ELF-1 (cell line): ENCODE measurements at regions not wholly inside any gene's neighbourhood (a gene's known extent, or its start where the extent isn't known, plus 50 kb on each side); places are given as distances from the start of the nearest gene placed in this dataset.
A peak's percentile ranks its signal among the peaks of the same experiment; 100 is the strongest.
"Not testable (repeated sequence)": the region's sequence is repeated elsewhere in the genome, so short reads cannot be mapped to it uniquely, and the experiment has no call there.

ENCODE experiments used
- DNase-seq: peaks from one replicate; pipeline ENCODE4 v3.0.0-alpha.2; 2016; ENCODE audit warnings: low read depth, low spot score

DNA sequence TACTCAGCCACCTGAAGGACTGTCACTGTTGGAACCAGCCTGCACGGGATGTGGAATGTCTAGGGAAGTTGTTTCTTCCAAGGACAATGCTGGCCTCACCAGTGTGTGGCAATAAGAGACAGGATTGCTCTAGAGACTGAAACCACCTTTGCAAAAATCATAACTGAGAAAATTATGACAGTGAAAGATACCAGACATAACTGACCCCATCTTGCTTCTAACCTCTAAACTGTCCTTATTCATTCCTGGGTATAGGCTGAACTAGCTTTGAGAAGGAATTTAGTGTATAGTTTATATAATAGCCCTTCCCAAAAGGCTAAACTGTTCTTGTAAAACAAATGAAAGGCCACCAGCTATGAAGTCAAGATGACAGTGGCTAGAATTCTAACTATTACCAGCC lies 83.6 kb downstream of the IER5 start:
- DNase-seq = no peak

GRCh38 chr1:181173761-181174447 lies 85.4 kb downstream of the IER5 start:
- DNase-seq = no peak

- DNase-seq = no peak
These were observed 86.4 kb downstream of the IER5 start for GRCh38 chr1:181174861-181175260.

DNA sequence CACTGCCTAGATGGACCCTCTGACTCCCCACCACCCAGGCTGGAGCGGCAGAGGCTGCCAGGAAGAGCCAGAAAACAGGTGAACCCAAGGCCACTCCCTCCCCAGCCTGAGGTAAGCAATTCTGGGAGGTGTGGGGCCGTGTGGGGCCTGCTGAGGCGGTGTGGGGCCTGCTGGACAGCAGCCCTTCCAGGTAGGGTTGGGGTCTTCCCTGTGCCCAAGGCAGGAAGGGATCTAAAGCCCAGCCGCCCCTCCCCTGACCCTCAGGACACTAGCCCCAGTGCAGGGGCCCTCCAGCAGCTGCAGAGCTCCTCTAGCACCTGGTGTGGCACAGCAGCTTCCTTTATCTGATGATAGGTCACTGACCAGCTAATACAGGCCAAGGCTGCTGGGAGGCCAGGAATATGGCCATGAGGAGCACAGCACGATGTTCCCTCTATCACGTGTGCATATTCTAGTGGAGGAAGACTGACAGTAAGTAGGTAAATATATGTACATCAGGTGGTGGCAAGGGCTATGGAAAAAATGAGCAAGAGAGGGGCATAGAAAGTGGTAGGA lies 86.9 kb downstream of the IER5 start:
- no peak for DNase-seq

DNA sequence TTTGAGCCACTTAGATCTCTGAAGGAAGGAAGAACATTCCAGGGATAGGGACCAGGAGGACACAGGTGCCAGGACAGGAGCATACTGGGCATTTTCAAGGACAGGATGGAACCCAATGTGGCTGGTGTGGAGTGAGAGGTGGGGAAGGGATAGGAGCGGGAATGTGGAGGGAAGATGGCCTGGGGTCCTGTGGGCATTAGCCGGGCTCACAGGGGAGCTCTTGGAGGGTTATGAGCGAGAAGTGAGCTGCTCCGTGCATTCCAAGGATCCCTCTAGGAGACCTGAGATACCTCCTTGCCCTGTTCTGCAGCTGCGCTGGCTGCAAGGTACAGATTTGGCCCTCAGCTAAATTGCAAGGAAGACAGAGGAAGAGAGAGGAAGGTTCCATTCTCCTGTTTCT lies 87.5 kb downstream of the IER5 start:
- DNase-seq = no peak

DNA sequence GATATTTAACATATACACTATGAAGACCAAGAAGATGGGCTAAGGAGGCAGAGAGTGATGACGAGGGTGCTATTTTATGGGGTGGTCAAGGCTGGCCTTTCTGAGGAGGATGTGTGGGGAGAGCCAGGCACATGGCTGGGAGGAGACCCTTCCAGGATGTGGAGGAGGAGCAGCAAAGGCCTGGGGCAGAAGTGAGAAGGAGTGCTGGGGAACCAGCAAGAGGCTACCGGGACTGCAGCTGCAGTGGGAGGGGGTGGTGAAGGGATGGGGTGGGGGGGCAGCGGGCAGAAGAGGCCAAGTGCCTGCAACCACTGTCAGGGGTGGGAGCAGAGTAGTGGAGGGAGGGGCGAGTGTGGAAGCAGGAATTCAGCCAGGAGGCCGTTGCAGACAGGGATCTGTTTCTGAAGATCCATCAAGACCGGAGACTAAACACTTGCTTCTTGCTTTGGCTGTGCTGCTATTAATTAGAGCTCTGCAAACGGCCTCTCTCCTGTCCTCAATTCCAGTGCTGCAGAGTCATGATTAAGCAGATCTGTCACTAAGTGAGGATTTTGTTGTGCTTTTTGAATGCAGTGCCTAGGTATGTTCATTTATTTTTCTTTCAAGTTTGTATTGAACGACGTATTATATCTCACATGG lies 89.9 kb downstream of the IER5 start:
- no peak for DNase-seq

GRCh38 chr1:181179279-181179986 lies 90.9 kb downstream of the IER5 start:
- no peak for DNase-seq

DNA sequence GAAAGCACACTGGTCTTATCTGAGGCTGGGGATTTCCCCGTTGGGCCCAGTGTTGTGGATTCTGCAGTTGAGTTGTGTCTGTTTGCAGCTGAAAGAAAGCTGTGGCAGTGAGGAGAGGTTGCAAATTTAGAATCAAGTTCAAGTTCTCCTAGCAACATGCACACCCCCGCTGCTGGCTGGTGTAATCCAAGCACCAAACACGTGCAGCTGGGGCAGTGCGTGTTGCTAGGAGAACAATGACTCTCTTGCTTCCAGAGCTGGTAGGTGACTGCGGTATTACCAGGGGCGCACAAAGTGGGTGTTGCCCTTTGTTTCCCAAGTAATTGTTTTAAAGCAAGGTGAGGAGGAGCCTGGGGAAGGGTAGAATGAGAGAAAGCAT lies 91.5 kb downstream of the IER5 start:
- peak; percentile 58 for DNase-seq

DNA sequence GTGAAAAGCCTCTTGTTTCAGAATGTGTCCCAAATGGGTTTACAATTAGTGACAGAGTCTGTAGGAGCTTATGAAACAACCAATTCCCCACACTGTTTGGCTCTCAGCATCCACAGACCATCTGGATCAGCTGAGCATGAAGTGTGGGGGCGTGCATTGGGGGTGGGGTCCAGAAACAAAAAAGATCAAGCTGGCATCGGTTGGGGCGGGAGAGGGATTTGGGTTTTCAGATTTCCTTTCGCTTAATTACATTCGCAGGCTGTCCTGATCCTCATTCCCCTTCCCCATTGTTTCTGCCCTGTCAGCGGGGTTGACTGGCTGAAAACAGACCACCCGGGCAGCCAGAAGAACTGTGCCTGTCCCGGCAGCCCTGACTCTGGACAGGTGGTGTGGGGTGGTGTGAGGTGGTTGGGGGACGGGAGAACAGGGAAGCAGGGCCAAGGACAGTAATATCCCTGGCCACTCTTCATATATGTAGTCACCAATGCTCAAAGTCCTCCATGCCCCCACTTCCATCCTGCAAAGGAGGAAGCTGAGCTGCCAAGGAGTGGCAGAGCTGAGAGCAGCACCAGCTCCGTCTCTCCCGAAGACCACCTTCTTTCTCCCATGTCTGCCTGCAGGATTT lies 92.0 kb downstream of the IER5 start:
- peak; percentile 30 for DNase-seq

GRCh38 chr1:181181792-181182585 lies 93.5 kb downstream of the IER5 start:
- DNase-seq = peak; percentile 34

GRCh38 chr1:181184621-181185020 lies 96.1 kb downstream of the IER5 start:
- DNase-seq = no peak

DNA sequence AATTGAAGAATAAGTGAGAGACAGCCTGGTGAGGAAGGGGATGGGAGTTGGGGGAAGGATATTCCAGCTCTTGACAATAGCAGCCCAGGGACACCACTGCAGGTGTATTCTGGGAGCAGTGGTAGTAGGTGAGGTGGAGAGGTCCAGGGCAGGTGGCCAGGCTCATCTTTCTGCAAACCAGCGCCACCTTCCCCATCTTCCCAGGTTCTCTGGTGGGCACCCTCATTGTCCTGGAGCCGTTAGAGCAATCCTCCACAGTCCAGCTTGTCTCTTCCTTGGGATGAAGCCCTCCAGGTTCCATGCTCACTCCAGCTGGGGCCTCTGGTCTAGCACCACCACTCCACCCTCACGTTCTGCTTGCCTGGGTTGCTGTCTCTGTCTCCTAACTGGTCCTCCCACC lies 97.0 kb downstream of the IER5 start:
- DNase-seq = no peak

GRCh38 chr1:181186133-181186532 lies 97.6 kb downstream of the IER5 start:
- DNase-seq = not testable (repeated sequence)

GRCh38 chr1:181187337-181188126 lies 99.0 kb downstream of the IER5 start:
- no peak for DNase-seq

GRCh38 chr1:181189245-181189644 lies 100.7 kb downstream of the IER5 start:
- no peak for DNase-seq

- peak; percentile 90 for DNase-seq
These were observed 101.3 kb downstream of the IER5 start for GRCh38 chr1:181189691-181190363.

GRCh38 chr1:181190364-181191035 lies 102.0 kb downstream of the IER5 start:
- DNase-seq = no peak

- no peak for DNase-seq
These were observed 103.1 kb downstream of the IER5 start for GRCh38 chr1:181191494-181192040.

DNA sequence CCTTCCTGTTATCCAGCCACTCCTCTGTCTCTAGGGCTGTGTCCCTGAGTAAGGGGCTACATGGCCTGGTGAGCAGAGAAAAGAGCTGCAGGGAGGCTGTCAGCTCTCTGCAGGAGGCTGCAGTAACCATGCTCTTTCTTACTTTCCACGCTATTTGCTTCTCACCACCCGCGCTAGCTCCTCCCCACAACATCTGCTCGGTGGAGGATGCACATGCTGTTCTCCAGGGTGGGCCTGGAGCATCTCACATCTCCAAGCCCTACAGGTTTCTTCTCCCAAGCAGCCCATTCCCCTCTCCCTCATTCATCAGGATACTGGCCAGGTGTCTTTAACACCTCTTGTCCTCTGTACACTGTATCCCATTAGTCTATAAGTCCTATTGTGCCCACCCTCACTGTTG lies 103.8 kb downstream of the IER5 start:
- DNase-seq = no peak
